TTC549 (cell line): ENCODE measurements at regions not wholly inside any gene's neighbourhood (a gene's known extent, or its start where the extent isn't known, plus 50 kb on each side); places are given as distances from the start of the nearest gene placed in this dataset.
"Not testable (repeated sequence)": the region's sequence is repeated elsewhere in the genome, so short reads cannot be mapped to it uniquely, and the experiment has no call there.

Experiments
- FAIRE-seq: peaks from 2 replicates; lab custom pipeline; 2012; peaks lifted over from hg19 to GRCh38; lab: Jason Lieb, UNC

DNA sequence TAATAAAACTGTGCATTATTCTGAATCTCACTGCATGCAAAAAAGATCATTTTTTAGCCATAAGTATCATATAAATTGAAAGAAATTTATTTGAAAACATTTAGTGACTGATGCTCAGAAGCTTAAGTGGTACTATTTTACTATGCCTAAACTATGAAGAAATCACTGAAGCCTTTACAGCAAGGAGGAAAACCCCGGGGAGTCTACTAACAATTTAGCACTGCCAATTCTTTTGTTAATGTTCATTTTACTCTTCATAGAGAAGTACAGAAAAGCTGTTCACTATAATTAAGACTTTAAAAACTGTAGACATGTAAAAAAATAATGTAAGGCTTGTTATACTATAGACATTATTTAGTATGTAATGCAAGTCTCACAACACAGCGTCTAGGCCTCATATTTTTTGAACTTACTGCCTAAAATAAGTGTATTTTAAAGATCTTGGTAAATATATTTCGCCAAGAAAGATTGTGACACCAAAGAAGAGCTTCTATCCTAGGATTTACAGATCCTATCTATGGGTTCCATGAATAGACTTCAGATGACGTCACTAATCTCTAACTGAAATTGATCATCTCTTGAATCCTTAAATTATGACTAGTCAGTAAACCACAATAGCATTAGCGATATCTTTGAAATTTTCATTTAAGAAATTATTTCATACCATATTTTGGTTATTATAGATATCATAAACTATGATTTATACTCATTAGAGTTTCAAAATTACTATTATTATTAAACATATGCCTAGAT lies 602.5 kb downstream of the TMA16 start:
- no peak for FAIRE-seq

DNA sequence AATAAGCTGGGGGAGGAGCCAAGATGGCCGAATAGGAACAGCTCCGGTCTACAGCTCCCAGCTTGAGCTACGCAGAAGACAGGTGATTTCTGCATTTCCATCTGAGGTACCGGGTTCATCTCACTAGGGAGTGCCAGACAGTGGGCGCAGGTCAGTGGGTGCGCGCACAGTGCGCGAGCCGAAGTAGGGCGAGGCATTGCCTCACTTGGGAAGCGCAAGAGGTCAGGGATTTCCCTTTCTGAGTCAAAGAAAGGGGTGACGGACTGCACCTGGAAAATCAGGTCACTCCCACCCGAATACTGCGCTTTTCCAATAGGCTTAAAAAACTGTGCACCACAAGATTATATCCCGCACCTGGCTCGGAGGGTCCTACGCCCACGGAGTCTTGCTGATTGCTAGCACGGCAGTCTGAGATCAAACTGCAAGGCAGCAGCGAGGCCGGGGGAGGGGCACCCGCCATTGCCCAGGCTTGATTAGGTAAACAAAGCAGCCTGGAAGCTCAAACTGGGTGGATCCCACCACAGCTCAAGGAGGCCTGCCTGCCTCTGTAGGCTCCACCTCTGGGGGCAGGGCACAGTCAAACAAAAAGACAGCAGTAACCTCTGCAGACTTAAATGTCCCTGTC lies 606.4 kb downstream of the TMA16 start:
- not testable (repeated sequence) for FAIRE-seq

DNA sequence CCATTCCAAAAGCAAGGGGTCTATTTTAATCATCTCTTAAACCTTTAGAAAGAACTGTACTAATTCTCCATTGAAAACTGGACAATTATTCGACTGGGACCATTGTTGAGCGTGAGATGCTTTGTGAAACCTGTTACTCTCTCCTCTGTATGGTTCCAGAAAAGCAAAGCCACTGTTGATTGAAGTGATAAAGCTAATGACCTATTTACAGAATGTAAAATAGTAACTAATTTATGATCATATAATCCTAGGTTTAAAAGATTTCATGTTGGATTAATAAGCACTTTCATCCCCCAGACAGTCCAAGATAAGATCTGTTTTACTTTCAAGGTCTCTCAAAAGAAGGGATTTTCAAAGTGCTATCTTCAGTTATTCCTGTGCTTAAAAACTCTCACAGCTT lies 614.5 kb downstream of the TMA16 start:
- no peak for FAIRE-seq

DNA sequence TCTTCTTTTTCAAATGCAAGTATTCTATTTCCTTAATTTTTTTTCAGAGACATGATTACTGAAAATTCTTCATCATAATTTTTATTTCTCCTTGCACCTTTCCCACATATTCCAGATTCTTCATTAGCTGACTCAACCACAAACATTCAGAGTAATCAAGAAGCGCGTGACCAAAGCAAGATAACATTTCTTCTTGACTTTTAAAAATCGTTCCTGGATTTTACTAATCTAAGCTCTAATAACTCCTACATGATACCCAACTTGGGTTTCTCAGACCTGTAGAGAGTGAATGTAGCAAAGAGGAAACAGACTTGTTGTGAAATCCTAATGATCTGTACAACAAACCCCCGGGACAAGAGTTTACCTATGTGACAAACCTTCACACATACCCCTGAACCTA lies 615.0 kb downstream of the TMA16 start:
- FAIRE-seq, result no peak

DNA sequence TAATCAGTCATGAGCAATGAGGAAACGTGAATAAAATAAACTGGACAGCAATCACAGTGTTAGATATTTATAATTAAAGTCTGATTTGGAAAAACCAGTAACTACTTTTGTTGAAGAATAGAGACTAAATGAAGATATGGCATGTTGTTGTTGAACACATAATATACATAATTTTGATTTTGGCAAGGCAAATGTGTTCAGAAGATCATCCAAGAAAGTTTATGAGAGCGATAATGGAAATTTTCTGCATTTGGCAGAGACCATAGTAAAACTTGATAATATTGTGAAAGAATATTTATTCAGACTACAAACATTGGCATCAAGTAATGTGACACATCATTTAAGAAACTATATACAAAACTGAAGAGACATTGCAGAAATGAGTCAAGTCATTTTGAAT lies 620.7 kb downstream of the TMA16 start:
- FAIRE-seq, result no peak

DNA sequence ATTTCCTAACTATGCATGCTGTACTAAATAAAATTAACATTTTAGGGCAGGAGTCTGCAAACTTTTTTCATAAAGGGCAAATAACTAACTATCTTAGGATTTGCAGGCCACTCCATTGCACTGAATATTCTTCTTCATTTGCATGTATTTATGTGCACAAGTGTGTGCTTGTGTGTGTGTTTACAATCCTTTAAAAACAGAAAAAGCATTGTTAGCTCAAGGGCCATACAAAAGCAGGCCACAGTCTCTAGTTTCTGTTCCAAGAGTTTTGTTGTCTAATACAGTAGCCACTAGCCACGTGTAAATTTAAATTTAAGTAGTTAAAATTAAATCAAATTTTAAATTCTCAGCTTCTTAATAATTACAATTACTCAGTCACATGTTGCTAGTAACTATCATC lies 621.8 kb downstream of the TMA16 start:
- FAIRE-seq, result no peak

DNA sequence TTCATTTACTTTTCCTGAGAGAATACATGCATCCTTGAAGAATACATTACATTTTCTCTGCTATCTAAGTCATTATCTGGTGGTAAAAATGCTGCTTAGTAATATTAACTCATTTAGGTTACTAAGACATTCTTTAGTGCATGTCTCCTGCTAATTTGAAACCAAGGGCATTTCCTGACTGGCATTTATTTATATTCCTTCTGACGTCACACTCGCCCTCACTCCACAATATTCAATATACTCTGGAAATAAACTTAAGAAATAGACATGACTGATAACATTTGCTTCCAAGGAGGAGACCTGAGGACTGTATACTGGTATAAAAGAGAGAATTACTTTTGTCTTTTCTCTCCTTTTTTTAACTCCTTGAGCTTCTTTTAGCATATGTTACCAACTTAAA lies 619.5 kb upstream of the SMIM31 start:
- no peak for FAIRE-seq

DNA sequence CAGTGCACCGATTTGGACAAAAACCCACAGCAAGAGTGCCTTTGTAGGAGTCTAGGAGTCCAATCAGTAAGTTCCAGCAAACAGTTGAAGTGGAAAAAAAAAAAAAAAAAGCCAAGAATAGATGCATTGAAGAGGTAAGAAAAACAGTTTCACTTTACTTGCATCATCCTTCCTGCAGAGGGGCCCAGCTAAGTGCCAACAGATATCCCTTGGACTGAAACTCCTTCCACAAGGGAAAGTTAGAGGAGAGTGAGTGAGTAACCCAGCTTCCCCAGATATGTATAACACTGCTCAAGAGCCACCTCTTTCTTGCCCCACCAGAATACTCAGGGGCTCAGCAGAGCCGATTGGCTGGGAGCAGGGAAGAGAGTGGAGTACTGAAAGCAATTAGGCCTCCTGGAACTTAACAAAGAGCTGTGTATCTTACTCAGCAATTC lies 617.7 kb upstream of the SMIM31 start:
- no peak for FAIRE-seq

DNA sequence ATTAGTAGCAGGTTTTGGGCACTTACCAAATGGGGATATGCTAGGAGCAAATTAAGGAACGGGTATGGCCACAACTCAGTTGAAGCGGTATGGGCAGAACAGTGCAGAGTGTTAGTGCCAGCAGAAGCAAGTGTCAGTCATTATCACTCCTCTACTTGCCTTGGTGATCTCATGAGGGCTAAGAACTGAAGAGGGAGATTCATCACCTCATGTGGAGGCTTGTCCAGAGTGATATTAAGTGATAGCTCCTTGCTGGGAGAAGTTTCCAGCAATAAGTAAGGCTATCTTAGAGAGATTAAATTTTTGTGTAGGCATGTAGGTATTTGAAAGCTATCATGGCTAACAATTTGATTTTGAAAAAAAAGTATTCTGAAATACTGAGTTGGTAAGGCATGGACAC lies 615.4 kb upstream of the SMIM31 start:
- FAIRE-seq, result no peak

DNA sequence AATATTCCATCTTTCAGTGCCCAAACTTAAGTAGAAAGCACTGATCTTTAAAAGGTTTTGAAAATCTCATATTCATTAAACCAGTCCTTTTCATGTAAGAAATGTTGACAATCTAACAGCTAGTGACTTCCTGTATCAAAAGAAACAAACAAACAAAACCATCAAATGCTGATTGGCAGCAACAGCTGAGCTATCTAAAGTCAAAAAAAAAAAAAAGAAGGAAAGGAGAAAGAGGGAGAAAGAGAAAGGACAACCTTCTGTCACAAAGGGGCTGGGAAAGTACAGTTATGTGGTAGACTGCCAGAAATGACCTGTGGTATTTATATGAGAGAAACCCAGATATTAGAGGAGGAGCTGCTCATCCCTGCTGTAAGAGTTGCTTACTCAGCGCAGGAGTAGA lies 614.6 kb upstream of the SMIM31 start:
- FAIRE-seq, result no peak

DNA sequence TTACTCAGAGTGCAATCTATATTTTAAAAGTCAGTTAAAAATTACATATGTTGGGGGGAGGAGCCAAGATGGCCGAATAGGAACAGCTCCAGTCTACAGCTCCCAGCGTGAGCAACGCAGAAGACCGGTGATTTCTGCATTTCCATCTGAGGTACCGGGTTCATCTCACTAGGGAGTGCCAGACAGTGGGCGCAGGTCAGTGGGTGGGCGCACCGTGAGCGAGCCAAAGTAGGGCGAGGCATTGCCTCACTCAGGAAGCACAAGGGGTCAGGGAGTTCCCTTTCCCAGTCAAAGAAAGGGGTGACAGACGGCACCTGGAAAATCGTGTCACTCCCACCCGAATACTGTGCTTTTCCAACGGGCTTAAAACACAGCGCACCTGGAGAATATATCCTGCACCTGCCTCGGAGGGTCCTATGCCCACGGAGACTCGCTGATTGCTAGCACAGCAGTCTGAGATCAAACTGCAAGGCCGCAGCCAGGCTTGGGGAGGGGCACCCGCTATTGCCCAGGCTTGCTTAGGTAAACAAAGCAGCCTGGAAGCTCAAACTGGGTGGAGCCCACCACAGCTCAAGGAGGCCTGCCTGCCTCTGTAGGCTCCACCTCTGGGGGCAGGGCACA lies 612.1 kb upstream of the SMIM31 start:
- not testable (repeated sequence) for FAIRE-seq

DNA sequence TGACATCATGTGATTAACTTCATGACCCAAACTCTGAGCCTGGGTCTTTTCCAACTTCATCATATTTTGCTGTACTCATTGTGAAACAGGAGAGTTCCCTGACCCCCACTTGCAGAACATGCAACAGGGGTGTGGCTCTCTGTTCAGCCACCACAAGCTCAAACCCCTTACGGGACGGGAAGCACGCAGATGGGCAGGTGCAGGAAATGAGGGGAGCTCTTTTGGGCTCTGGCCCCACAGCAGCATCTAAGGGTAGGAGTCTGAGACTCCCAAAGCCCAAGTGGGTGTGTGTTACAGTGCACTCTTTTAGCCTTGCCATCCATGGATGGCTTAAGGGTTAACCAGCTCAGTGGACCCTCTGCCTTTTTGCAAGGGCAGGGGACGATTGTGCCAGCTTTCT lies 599.5 kb upstream of the SMIM31 start:
- FAIRE-seq, result no peak

DNA sequence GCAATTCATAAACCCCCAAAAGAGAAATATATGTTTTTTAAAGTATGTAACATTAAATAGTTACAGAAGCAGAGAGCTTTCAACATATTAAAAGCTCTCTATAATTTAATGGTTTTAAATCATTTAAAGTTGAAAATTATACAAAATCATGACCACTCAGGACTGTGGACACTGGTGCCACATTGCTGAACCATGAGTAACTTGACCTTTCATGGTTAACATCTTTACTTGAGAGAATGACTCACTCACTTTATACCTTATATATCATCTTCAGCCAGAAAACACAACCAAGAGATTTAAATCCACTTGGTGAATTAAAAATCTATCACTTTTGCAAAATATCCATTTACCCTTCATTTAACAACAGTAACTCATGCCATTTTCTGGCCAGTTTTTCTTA lies 584.3 kb upstream of the SMIM31 start:
- no peak for FAIRE-seq

DNA sequence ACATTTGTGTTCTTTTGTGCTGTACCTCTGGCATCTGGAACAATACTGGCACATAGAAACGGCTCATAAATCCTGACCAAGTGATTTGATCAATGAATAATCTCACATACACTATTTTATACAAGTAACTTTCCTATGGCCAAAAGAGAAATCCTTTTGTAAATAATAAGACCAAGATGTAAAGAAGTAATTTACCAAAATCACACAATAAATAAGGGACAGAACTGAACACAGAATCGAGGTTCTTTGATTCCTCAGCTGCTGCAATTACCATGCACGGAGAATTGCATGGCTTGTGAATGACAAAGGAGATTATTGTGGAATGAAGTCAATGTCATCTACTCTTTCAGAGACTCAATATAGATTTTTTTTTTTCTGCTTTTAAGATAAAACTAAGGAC lies 576.8 kb upstream of the SMIM31 start:
- no peak for FAIRE-seq

DNA sequence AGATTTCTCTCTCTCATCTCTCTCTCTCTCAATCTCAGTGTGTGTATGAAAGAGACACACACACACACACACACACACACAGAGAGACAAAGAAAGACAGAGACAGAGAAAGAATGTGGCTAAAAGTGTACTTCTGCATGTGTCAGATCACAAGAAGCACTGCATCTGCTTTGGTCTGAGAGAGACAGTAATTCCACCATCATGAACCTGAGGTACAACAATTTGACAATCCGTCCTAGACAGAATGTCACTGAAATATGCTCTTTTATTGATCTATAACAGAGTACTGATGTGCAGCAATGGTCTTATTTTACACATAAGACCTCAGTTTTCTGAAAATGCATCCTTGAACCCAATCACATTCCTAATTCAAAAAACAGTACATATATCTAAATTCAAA lies 576.2 kb upstream of the SMIM31 start:
- FAIRE-seq, result no peak

DNA sequence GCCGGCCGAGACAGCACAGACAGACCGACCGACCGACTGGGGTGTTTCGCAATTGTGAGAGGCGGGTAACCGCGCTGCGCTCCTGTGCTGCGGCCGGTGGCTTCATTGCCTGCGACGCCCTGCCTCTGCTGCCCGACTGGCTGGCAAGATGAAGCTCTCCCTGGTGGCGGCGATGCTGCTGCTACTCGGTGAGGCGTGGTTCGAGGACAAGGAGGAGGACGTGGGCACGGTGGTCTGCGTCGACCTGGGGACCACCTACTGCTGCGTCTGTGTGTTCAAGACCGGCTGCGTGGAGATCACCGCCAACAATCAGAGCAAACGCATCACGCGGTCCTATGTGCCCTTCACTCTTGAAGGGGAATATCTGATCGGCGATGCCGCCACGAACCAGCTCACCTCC lies 565.7 kb upstream of the SMIM31 start:
- no peak for FAIRE-seq

DNA sequence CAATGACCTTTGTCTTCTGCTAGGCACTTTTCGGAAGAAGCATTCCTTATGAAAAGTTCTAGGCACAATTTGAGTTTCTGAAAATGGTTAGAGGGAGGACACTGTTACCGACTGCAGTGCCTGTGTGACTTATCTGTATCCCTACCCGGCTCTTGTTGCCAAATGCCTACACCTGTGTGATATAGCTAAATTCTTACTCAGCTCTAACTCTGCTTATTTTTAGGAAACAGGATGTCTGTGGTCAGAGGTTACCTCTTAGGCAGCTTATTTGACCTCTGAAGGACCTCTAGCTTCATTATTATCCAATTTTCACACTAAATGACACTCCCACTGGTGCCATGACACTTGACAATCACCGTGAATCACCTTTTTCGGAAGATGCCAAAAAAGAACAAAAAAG lies 561.1 kb upstream of the SMIM31 start:
- FAIRE-seq, result no peak

DNA sequence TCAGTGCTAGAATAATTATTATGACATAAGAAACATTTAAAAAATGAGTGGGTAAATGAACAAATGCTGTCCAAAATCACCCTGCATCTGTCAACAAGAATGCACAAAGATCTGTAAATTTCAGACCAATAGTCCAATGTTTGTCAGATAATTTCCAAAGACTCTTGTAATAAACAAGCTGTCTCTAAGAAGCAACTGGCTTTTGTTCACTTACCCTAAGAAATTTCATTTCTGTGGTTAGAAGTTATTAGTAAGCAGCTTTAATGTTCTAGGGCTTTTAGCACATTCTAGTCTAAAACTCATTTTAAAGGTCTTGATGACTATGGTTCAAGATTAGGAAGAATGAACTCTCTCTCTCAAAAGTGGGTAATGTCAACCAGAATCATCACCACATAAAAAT lies 560.3 kb upstream of the SMIM31 start:
- no peak for FAIRE-seq

DNA sequence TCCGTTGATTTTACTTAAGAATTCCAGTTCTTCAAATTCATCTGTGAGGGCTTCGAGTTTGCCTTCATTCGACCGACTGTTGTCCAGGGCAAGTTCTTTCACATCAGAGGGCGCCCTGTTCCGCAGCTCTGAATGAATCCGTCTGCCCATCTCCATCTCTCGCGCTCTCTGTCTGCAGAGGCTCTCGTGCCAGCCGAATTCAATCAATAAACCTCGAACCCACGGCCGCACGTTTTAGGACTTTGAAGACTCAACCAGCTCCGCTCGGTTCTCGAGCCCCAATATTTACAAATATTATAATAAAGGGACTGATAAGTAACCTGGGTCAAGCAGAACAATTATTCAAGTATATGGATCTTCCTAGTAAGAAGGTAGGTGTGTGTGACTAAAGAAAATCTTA lies 556.4 kb upstream of the SMIM31 start:
- no peak for FAIRE-seq

DNA sequence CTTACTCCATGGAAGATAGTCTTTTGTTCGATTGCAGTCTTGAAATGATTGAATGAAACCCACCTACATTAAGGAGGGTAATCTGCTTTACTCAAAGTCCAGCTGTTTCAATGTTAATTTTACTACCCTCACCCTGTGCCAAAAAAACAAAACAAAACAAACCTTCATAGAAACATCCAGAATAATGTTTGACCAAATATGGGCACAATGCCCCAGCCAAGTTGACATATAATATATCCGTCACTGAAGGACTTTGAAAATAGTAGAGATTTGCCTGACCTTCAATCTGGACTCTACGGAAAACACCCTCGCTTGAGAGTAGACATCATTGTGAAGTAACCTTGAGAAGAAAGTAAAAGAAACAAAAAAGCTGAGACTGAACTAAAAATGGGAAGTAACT lies 550.5 kb upstream of the SMIM31 start:
- no peak for FAIRE-seq

DNA sequence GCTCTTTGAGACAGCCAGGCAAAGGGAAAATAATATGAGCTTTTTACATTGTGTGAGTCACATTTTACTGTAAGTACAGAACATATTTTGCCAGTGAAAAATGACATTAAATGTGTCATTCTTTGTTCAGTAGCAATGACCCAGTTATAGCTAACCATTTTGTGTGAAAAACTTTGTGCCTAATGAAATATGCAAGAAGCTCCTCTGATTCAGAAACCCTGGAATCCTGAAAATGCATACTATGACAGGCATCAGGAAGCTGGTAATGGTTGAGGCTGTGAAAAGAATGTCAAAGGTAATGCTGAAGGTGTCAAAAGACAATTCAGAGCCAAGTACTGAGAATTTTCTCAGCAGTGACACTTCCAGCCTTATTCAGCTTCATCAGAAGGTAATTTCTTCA lies 549.5 kb upstream of the SMIM31 start:
- no peak for FAIRE-seq

DNA sequence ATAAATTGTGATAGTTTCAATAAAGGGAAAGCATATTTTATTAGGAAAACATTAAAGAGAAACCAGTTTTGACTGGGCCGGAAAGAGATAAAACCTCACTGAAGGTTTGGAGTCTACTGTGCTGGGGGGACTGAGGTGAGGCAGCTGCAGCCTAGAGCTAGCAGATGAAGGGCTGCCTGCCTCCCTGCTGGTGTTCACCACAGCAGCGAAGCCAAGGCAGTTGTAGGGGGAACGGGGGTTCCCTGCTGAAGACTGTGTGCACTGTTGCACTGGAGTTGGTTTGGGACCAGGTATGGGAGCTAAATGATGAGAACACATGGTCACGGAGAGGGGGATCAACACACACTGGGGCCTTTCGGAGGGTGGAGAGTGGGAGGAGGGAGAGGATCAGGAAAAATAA lies 546.5 kb upstream of the SMIM31 start:
- FAIRE-seq, result no peak

DNA sequence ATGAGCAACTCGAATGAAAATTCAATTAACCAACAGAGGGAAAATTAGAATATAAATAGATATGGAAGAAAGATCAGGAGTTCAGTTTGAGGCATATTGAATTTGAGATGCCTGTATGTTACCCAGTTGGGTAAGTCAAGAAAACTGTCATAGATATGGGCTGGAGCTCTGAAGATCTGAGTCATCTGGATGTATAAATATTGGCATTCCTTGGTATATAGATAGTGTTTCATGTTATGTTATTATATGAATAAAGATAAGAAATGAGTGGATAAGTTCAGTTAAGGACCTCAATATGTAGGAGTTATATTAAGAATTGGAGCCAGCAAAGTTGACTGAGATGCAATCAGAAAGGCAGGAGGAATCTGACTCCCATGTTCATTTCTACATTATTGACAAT lies 543.6 kb upstream of the SMIM31 start:
- no peak for FAIRE-seq

DNA sequence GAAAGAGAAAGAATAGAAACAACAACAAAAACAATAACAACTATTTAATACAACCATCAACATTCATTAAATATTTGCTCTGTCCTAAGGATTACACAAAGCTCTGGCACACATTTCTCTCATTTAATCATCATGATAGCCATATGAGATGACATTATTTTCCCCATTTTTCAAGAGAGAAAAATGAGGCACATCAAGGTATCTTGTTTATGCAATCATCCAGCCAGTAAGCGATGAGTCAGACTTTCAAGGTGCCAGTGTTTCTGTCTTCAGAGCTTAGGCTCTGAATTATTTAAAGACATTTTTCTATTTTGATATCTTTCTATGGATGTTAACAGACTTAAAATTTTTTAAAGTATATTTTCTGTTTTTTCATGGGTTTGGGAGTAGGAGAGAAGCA lies 541.8 kb upstream of the SMIM31 start:
- FAIRE-seq, result no peak
